ENCODE measurements at regions not wholly inside any gene's neighbourhood (a gene's known extent, or its start where the extent isn't known, plus 50 kb on each side); places are given as distances from the start of the nearest gene placed in this dataset.

DNA sequence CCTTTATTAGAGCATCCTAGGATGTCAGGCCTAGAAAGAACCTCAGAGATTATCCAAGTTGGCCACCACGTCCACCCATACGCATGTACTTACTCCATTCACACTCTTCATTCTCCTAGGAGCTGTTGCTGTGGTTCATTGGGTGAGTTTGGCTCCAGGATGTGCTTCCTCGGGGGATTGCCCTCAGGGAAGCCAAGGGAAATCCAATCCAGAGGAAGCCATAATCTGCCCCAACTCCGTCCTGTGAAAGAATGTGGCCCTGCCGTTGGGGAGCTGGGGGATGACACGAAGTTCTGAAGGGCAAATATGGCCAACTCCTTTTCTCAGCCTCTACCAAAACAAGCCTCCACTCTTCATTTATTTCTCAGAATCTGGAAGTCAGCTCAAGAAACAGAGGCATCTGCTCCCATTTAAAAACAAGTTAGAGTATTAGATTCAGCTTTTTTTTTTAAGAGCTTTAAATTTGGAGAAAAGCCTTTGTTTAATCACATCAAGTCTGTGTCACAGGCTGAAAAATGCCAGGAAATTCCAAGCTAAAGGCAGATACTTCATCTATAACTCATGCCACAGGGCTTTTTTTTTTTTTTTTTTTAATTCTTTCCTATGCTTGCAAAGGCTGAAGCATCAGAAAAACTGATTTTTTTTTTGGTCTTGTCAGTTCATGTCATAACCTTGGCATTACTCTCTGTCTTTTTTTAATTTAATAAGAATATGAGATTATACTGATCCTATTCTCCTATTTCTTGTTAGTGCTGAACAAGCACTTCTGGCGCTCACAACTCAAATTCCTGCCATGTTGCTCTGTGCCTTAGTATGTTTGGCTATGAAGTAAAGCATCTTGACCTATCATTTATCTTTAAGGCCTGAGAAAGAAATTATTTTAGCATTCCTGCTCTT, 480.9 kb upstream of the MARCKS start:
- no peak overlapping the region for H3K4me2 ChIP-seq
- no peaks in the 10 kb centered on the region for H4K20me1 ChIP-seq (replicated peaks; ENCODE audit: insufficient read depth)
- H3K27ac Mint-ChIP-seq, result no peak overlapping the region
- no peak overlapping the region for H3K4me3 ChIP-seq
- no peak overlapping the region for H3K4me3 Mint-ChIP-seq
- H2AFZ ChIP-seq, result peak overlapping the region; percentile 24; the same call in 1 of the 2 replicates
- H3K4me1 Mint-ChIP-seq, result no peaks in the 10 kb centered on the region; the same call in 2 of the 3 replicates
- DNase-seq (ENCODE audit: low spot score), result no peak
- H3K27me3 ChIP-seq (ENCODE audit: insufficient read depth), result no peaks in the 10 kb centered on the region
- no peak overlapping the region for H3K27ac ChIP-seq (ENCODE audit: low read depth)
- H3K4me1 ChIP-seq (ENCODE audit: insufficient read depth), result no peaks in the 10 kb centered on the region
- ATAC-seq, result no peak
- H3K9me2 ChIP-seq (ENCODE audit: insufficient read depth), result no peaks in the 10 kb centered on the region
- no peaks in the 10 kb centered on the region for H3K79me2 ChIP-seq (replicated peaks; ENCODE audit: insufficient read depth)
- TF ChIP-seq, protein P1, sequence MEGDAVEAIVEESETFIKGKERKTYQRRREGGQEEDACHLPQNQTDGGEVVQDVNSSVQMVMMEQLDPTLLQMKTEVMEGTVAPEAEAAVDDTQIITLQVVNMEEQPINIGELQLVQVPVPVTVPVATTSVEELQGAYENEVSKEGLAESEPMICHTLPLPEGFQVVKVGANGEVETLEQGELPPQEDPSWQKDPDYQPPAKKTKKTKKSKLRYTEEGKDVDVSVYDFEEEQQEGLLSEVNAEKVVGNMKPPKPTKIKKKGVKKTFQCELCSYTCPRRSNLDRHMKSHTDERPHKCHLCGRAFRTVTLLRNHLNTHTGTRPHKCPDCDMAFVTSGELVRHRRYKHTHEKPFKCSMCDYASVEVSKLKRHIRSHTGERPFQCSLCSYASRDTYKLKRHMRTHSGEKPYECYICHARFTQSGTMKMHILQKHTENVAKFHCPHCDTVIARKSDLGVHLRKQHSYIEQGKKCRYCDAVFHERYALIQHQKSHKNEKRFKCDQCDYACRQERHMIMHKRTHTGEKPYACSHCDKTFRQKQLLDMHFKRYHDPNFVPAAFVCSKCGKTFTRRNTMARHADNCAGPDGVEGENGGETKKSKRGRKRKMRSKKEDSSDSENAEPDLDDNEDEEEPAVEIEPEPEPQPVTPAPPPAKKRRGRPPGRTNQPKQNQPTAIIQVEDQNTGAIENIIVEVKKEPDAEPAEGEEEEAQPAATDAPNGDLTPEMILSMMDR (conservative IDR thresholded peaks at IDR 0.05; ENCODE audit: low read depth in 2 of 2), result no peak
- TF ChIP-seq, protein P2, sequence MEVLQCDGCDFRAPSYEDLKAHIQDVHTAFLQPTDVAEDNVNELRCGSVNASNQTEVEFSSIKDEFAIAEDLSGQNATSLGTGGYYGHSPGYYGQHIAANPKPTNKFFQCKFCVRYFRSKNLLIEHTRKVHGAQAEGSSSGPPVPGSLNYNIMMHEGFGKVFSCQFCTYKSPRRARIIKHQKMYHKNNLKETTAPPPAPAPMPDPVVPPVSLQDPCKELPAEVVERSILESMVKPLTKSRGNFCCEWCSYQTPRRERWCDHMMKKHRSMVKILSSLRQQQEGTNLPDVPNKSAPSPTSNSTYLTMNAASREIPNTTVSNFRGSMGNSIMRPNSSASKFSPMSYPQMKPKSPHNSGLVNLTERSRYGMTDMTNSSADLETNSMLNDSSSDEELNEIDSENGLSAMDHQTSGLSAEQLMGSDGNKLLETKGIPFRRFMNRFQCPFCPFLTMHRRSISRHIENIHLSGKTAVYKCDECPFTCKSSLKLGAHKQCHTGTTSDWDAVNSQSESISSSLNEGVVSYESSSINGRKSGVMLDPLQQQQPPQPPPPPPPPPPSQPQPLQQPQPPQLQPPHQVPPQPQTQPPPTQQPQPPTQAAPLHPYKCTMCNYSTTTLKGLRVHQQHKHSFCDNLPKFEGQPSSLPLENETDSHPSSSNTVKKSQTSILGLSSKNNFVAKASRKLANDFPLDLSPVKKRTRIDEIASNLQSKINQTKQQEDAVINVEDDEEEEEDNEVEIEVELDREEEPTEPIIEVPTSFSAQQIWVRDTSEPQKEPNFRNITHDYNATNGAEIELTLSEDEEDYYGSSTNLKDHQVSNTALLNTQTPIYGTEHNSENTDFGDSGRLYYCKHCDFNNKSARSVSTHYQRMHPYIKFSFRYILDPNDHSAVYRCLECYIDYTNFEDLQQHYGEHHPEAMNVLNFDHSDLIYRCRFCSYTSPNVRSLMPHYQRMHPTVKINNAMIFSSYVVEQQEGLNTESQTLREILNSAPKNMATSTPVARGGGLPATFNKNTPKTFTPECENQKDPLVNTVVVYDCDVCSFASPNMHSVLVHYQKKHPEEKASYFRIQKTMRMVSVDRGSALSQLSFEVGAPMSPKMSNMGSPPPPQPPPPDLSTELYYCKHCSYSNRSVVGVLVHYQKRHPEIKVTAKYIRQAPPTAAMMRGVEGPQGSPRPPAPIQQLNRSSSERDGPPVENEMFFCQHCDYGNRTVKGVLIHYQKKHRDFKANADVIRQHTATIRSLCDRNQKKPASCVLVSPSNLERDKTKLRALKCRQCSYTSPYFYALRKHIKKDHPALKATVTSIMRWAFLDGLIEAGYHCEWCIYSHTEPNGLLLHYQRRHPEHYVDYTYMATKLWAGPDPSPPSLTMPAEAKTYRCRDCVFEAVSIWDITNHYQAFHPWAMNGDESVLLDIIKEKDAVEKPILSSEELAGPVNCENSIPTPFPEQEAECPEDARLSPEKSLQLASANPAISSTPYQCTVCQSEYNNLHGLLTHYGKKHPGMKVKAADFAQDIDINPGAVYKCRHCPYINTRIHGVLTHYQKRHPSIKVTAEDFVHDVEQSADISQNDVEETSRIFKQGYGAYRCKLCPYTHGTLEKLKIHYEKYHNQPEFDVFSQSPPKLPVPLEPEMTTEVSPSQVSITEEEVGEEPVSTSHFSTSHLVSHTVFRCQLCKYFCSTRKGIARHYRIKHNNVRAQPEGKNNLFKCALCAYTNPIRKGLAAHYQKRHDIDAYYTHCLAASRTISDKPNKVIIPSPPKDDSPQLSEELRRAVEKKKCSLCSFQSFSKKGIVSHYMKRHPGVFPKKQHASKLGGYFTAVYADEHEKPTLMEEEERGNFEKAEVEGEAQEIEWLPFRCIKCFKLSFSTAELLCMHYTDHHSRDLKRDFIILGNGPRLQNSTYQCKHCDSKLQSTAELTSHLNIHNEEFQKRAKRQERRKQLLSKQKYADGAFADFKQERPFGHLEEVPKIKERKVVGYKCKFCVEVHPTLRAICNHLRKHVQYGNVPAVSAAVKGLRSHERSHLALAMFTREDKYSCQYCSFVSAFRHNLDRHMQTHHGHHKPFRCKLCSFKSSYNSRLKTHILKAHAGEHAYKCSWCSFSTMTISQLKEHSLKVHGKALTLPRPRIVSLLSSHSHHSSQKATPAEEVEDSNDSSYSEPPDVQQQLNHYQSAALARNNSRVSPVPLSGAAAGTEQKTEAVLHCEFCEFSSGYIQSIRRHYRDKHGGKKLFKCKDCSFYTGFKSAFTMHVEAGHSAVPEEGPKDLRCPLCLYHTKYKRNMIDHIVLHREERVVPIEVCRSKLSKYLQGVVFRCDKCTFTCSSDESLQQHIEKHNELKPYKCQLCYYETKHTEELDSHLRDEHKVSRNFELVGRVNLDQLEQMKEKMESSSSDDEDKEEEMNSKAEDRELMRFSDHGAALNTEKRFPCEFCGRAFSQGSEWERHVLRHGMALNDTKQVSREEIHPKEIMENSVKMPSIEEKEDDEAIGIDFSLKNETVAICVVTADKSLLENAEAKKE (CRISPR knock-in tag; IDR thresholded peaks at IDR 0.05), result no peak
- TF ChIP-seq ZNF114 (CRISPR knock-in tag; IDR thresholded peaks at IDR 0.05), result no peak
- TF ChIP-seq EZH2 (IDR thresholded peaks at IDR 0.05; ENCODE audit: low read depth, unreplicated experiment), result no peak
- no peak for TF ChIP-seq POLR2AphosphoS5 (IDR thresholded peaks at IDR 0.05; ENCODE audit: low read depth)
- TF ChIP-seq, protein P3, sequence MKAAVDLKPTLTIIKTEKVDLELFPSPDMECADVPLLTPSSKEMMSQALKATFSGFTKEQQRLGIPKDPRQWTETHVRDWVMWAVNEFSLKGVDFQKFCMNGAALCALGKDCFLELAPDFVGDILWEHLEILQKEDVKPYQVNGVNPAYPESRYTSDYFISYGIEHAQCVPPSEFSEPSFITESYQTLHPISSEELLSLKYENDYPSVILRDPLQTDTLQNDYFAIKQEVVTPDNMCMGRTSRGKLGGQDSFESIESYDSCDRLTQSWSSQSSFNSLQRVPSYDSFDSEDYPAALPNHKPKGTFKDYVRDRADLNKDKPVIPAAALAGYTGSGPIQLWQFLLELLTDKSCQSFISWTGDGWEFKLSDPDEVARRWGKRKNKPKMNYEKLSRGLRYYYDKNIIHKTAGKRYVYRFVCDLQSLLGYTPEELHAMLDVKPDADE (IDR thresholded peaks at IDR 0.05), result no peak
- TF ChIP-seq ZNF331 (CRISPR knock-in tag; IDR thresholded peaks at IDR 0.05; ENCODE audit: low read depth), result no peak
- TF ChIP-seq, protein P4, sequence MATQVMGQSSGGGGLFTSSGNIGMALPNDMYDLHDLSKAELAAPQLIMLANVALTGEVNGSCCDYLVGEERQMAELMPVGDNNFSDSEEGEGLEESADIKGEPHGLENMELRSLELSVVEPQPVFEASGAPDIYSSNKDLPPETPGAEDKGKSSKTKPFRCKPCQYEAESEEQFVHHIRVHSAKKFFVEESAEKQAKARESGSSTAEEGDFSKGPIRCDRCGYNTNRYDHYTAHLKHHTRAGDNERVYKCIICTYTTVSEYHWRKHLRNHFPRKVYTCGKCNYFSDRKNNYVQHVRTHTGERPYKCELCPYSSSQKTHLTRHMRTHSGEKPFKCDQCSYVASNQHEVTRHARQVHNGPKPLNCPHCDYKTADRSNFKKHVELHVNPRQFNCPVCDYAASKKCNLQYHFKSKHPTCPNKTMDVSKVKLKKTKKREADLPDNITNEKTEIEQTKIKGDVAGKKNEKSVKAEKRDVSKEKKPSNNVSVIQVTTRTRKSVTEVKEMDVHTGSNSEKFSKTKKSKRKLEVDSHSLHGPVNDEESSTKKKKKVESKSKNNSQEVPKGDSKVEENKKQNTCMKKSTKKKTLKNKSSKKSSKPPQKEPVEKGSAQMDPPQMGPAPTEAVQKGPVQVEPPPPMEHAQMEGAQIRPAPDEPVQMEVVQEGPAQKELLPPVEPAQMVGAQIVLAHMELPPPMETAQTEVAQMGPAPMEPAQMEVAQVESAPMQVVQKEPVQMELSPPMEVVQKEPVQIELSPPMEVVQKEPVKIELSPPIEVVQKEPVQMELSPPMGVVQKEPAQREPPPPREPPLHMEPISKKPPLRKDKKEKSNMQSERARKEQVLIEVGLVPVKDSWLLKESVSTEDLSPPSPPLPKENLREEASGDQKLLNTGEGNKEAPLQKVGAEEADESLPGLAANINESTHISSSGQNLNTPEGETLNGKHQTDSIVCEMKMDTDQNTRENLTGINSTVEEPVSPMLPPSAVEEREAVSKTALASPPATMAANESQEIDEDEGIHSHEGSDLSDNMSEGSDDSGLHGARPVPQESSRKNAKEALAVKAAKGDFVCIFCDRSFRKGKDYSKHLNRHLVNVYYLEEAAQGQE (IDR thresholded peaks at IDR 0.05; ENCODE audit: unreplicated experiment), result no peak
- TF ChIP-seq JUNB (IDR thresholded peaks at IDR 0.05; ENCODE audit: unreplicated experiment), result no peak
- TF ChIP-seq NANOG (IDR thresholded peaks at IDR 0.05; ENCODE audit: borderline replicate concordance), result no peak
- no peak for TF ChIP-seq STAT1 (IDR thresholded peaks at IDR 0.05; ENCODE audit: unreplicated experiment)
- TF ChIP-seq EZH2phosphoT487 (IDR thresholded peaks at IDR 0.05; ENCODE audit: unreplicated experiment), result no peak
- no peak for TF ChIP-seq CREB1 (CRISPR knock-in tag; IDR thresholded peaks at IDR 0.05; ENCODE audit: low read depth)
- no peaks in the 10 kb centered on the region for H3F3A ChIP-seq (replicated peaks; ENCODE audit: low read depth)
- peaks cover 2% of the 10 kb centered on the region for H3K27me3 Mint-ChIP-seq (ENCODE audit: insufficient read depth, low read depth, poor library complexity)
- H3K36me3 ChIP-seq (ENCODE audit: insufficient read depth), result no peaks in the 10 kb centered on the region
- no peaks in the 10 kb centered on the region for H3K9me3 Mint-ChIP-seq
- no peaks in the 10 kb centered on the region for H3K36me3 Mint-ChIP-seq (ENCODE audit: low read depth)
